Activated T-helper 1 cell treated with anti-CD3 and anti-CD28 coated beads, Interleukin-12 subunit alpha, Interleukin-12 subunit beta, Interleukin-2, Interleukin-4 antibody, amounts not matched to agents 30 ng/mL and 10 ng/mL and 1 ng/mL, durations not matched to agents 14 hours and 24 hours and 36 hours (primary cell): ENCODE measurements at regions not wholly inside any gene's neighbourhood (a gene's known extent, or its start where the extent isn't known, plus 50 kb on each side); places are given as distances from the start of the nearest gene placed in this dataset.
"Not testable (repeated sequence)": the region's sequence is repeated elsewhere in the genome, so short reads cannot be mapped to it uniquely, and the experiment has no call there.

Source experiments
- DNase-seq: peaks from one replicate; pipeline ENCODE4 v3.0.0; 2021; ENCODE audit warnings: low spot score
- H3K27ac Mint-ChIP-seq: one replicate; pipeline ENCODE4 v1.8.0; 2021; ENCODE audit warnings: mild to moderate bottlenecking, mixed read lengths
- H3K27me3 Mint-ChIP-seq: one replicate; pipeline ENCODE4 v1.8.0; 2022; ENCODE audit warnings: mild to moderate bottlenecking, moderate library complexity, mixed read lengths; ENCODE audit not compliant: insufficient read depth
- H3K36me3 Mint-ChIP-seq: one replicate; pipeline ENCODE4 v1.8.0; 2021; ENCODE audit warnings: low read depth, mixed read lengths
- H3K4me1 Mint-ChIP-seq: one replicate; pipeline ENCODE4 v1.8.0; 2021; ENCODE audit warnings: low read depth, mixed read lengths
- H3K4me3 Mint-ChIP-seq: one replicate; pipeline ENCODE4 v1.8.0; 2021; ENCODE audit warnings: mild to moderate bottlenecking, moderate library complexity, mixed read lengths
- H3K9me3 Mint-ChIP-seq: one replicate; pipeline ENCODE4 v1.8.0; 2021; ENCODE audit warnings: mixed read lengths
- intact Hi-C: fragments of 100-400 bp; cut with micrococcal nuclease; formaldehyde crosslinking; loops from one replicate; pipeline ENCODE4 v1.15.1; 2024

- intact Hi-C loops, H3K9me3 Mint-ChIP-seq, H3K27me3 Mint-ChIP-seq, DNase-seq, H3K4me3 Mint-ChIP-seq, H3K4me1 Mint-ChIP-seq, H3K27ac Mint-ChIP-seq, H3K36me3 Mint-ChIP-seq: not testable (repeated sequence)
Measured at GRCh38 chr4:9110700-9111099, 59.5 kb upstream of the FAM90A26 start.

GRCh38 chr4:9103148-9103524 lies 67.1 kb upstream of the FAM90A26 start:
- H3K4me1 Mint-ChIP-seq, H3K4me3 Mint-ChIP-seq, H3K27ac Mint-ChIP-seq, H3K27me3 Mint-ChIP-seq, H3K36me3 Mint-ChIP-seq, intact Hi-C loops, H3K9me3 Mint-ChIP-seq, DNase-seq: not testable (repeated sequence)

- H3K36me3 Mint-ChIP-seq, H3K27me3 Mint-ChIP-seq, H3K4me3 Mint-ChIP-seq, DNase-seq, H3K27ac Mint-ChIP-seq, intact Hi-C loops, H3K9me3 Mint-ChIP-seq, H3K4me1 Mint-ChIP-seq: not testable (repeated sequence)
Measured at GRCh38 chr4:9102471-9103147, 67.6 kb upstream of the FAM90A26 start.

DNA sequence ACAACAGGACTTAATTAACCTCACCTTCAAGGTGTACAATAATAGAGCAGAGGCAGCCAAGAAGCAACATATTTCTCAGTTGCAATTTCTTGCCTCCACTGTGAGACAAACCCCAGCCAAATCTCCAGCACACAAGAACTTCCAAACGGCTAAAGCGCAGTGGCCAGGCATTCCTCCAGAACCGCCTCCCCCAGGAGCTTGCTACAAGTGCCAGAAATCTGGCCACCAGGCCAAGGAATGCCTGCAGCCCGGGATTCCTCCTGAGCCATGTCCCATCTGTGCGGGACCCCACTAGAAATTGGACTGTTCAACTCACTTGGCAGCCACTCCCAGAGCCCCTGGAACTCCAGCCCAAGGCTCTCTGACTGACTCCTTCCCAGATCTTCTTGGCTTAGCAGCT lies 73.9 kb upstream of the FAM90A26 start:
- H3K36me3 Mint-ChIP-seq, H3K4me3 Mint-ChIP-seq, H3K4me1 Mint-ChIP-seq, intact Hi-C loops, H3K27ac Mint-ChIP-seq, H3K27me3 Mint-ChIP-seq, DNase-seq: not testable (repeated sequence)
- H3K9me3 Mint-ChIP-seq = peaks cover 14% of the 10 kb centered on the region

DNA sequence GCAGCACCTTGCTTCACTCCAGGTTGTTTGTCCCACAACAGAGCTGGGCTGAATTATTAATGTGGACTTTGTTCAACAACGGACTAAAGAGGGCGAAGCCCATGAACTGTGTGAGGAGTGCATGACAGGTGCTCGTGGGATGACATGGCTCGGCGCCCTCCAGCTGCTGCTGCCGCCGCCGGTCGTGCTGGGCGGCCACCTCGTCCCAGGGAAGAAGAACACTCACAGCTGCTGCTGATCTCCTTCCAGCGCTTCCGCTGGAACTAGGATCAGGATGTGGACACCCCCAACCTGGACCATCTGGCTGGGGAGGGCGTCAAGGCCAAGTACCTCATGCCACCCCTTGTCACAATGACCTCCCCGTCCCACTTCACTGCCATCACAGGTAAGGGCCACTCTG lies 91.4 kb upstream of the FAM90A26 start:
- H3K4me3 Mint-ChIP-seq, H3K9me3 Mint-ChIP-seq, H3K36me3 Mint-ChIP-seq, H3K27ac Mint-ChIP-seq, intact Hi-C loops, DNase-seq, H3K4me1 Mint-ChIP-seq, H3K27me3 Mint-ChIP-seq: not testable (repeated sequence)

DNA sequence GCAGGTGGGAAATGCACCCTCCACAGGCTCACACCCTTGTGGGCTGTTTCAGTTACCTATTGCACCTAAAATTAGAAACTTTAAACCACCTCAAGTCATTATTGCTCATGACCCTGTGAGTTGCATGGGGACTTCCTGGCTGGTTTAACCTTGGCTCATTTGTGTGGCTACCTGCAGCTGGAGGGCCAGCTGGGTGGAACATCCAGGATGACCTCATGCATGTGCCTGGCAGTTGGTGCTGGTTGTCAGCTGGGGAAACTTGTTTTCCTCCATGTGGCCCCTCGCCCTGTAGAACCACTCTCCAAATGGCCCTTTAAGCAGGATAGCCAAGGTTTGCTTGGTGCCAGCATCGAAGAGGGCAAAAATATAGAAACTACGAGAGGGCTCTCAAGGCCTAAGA lies 93.2 kb upstream of the FAM90A26 start:
- H3K36me3 Mint-ChIP-seq, H3K4me1 Mint-ChIP-seq, H3K9me3 Mint-ChIP-seq, intact Hi-C loops, H3K4me3 Mint-ChIP-seq, DNase-seq, H3K27ac Mint-ChIP-seq, H3K27me3 Mint-ChIP-seq: not testable (repeated sequence)

DNA sequence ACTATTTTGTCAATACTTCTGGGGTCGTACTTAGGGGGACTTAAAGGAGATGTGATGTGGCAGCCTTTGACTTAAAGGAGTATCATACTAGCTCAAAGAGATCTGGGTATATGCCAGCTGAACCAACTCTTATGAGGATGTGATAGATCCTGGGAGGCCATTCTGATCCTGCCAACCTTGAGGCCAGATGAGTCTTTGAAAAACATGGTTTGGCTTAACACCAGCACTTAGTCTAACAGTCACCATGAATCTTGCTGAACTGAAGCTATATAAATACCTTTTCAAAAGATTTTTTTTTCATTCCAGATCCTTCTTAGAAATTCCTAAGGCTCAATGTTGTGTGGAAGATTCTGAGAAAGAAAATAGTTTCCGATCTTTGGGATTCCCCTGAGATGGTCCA lies 93.7 kb upstream of the FAM90A26 start:
- H3K4me1 Mint-ChIP-seq, H3K4me3 Mint-ChIP-seq, intact Hi-C loops, H3K36me3 Mint-ChIP-seq, DNase-seq, H3K27me3 Mint-ChIP-seq, H3K27ac Mint-ChIP-seq, H3K9me3 Mint-ChIP-seq: not testable (repeated sequence)

DNA sequence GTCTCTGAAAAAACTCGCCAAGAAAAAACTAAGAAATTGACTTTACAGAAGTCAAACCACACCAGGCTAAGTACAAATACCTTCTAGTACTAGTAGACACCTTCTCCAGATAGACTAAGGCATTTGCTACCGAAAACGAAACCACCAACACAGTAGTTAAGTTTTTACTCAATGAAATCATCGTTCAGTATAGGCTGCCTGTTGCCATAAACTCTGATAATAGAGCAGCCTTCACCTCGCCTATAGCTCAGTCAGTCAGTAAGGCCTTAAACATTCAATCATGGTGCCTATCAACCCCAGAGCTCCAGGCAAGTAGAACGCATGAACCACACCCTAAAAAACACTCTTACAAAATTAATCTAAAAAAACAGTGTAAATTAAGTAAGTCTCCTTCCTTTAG lies 96.8 kb upstream of the FAM90A26 start:
- H3K9me3 Mint-ChIP-seq, DNase-seq, H3K4me1 Mint-ChIP-seq, H3K4me3 Mint-ChIP-seq, H3K27me3 Mint-ChIP-seq, intact Hi-C loops, H3K36me3 Mint-ChIP-seq, H3K27ac Mint-ChIP-seq: not testable (repeated sequence)

DNA sequence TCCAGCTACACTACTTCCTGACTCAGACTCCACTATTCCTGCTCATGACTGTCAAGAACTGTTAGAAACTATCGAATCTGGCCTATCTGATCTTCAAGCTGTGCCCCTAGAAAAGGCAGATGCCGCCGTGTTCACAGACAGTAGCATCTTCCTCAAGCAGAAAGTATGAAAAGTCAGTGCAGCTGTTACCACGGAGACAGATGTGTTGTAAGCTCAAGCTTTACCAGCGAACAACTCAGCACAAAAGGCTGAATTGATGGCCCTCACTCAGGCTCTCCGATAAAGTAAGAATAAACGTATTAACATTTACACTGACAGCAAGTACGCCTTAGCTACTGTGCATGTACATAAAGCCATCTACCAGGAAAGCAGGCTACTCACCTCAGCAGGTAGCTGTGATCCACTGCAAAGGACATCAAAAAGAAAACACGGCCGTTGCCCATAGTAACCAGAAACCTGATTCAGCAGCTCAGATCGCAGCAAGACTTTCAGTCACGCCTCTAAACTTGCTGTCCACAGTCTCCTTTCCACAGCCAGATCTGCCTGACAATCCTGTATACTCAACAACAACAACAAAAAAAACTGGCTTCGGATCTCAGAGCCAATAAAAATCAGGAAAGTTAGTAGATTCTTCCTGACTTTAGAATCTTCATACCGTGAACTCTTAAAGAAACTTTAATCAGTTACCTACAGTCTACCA lies 97.5 kb upstream of the FAM90A26 start:
- intact Hi-C loops, H3K4me1 Mint-ChIP-seq, DNase-seq, H3K27me3 Mint-ChIP-seq, H3K27ac Mint-ChIP-seq, H3K36me3 Mint-ChIP-seq, H3K4me3 Mint-ChIP-seq, H3K9me3 Mint-ChIP-seq: not testable (repeated sequence)

DNA sequence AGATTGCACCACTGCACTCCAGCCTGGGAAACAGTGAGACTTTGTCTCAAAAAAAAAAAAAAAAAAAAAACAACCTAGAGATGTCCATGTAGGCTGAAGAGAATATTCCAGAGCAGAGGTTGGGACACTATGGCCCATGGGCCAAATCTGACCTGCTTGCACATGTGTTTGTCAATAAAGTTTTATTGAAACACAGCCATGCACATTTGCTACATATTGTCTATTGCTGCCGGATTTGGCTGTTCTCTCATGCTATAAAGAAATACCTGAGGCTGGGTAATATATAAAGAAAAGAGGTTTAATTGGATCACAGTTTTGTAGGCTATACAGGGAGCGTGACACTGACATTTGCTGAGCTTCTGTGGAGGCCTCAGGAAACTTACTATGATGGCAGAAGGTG lies 102.3 kb upstream of the FAM90A26 start:
- H3K36me3 Mint-ChIP-seq, H3K27me3 Mint-ChIP-seq, H3K4me1 Mint-ChIP-seq, intact Hi-C loops, H3K27ac Mint-ChIP-seq, H3K4me3 Mint-ChIP-seq, DNase-seq: not testable (repeated sequence)
- peaks cover 26% of the 10 kb centered on the region for H3K9me3 Mint-ChIP-seq

DNA sequence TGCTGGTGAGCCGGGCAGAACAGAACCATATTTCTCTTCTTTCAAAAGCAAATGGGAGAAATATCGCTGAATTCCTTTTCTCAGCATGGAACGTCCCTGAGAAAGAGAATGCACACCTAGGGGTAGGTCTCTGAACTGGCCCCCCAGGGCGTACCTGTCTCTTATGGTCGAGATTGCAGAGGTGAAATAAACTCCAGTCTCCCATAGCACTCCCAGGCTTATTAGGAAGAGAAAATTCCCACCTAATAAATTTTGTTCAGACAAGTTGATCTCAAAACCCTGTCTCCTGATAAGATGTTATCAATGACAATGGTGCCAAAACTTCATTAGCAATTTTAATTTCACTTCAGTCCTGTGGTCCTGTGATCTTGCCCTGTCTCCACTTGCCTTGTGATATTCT lies 106.6 kb upstream of the FAM90A26 start:
- peaks cover 20% of the 10 kb centered on the region for H3K9me3 Mint-ChIP-seq
- H3K4me1 Mint-ChIP-seq, DNase-seq, H3K27ac Mint-ChIP-seq, H3K4me3 Mint-ChIP-seq, H3K36me3 Mint-ChIP-seq, intact Hi-C loops, H3K27me3 Mint-ChIP-seq: not testable (repeated sequence)

DNA sequence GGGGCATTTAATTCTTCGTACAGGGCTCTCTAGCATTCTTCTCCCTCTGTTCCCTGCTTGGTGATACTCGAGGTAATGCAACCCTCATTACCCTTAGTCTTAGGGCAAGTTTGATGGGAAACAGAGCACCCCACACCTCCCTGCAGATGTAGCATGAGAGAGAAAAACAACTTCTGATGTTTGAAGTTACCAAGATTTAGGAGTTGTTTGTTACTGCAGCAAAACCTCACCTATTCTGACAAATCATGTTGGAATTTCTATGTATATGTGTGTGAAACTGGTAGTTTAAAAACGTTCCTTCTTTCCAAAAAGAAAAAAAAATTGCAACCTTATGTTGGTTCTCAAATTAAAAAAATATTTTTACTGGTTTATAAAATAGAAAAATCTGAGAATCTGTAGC lies 145.3 kb upstream of the FAM90A26 start:
- H3K4me1 Mint-ChIP-seq, intact Hi-C loops, DNase-seq, H3K27me3 Mint-ChIP-seq, H3K27ac Mint-ChIP-seq, H3K9me3 Mint-ChIP-seq, H3K4me3 Mint-ChIP-seq, H3K36me3 Mint-ChIP-seq: not testable (repeated sequence)

GRCh38 chr4:9009792-9010191 lies 138.2 kb upstream of the HMX1 start:
- intact Hi-C loops, H3K4me3 Mint-ChIP-seq, H3K36me3 Mint-ChIP-seq, H3K27me3 Mint-ChIP-seq, H3K9me3 Mint-ChIP-seq, H3K4me1 Mint-ChIP-seq, H3K27ac Mint-ChIP-seq, DNase-seq: not testable (repeated sequence)

- H3K36me3 Mint-ChIP-seq, H3K9me3 Mint-ChIP-seq, intact Hi-C loops, H3K4me3 Mint-ChIP-seq, DNase-seq, H3K4me1 Mint-ChIP-seq, H3K27ac Mint-ChIP-seq, H3K27me3 Mint-ChIP-seq: not testable (repeated sequence)
Measured at GRCh38 chr4:9008407-9008806, 136.8 kb upstream of the HMX1 start.
